ENCODE measurements at regions not wholly inside any gene's neighbourhood (a gene's known extent, or its start where the extent isn't known, plus 50 kb on each side); places are given as distances from the start of the nearest gene placed in this dataset.
A peak's percentile ranks its signal among the peaks of the same experiment; 100 is the strongest.

- no peaks in the 10 kb centered on the region for H3K9me3 ChIP-seq (ENCODE audit: low read depth, low read length)
- no peaks in the 10 kb centered on the region for H3K36me3 ChIP-seq (ENCODE audit: insufficient read depth, low read length)
- peak overlapping the region; percentile 72 for H3K4me3 ChIP-seq
- TF ChIP-seq EZH2 (IDR thresholded peaks at IDR 0.05) (no peak), FOXP2 (optimal IDR thresholded peaks at IDR 0.05; ENCODE audit: control extremely low read depth, extremely low read length, insufficient read depth) (no peak), POLR2AphosphoS5 (IDR thresholded peaks at IDR 0.05; ENCODE audit: borderline replicate concordance, low read depth, low read length) (no peak)
- peak overlapping the region; percentile 65 for H3K27ac ChIP-seq
- H3K9ac ChIP-seq (ENCODE audit: insufficient read length) = no peak overlapping the region
- peak; percentile 64 for DNase-seq (ENCODE audit: low read depth, low spot score)
Observed at GRCh38 chr20:59441860-59442810, 141.7 kb downstream of the EDN3 start.

- Histone ChIP-seq H3K4me3 (peak overlapping the region; percentile 72), H3K27ac (peak overlapping the region; percentile 65; the same call in 1 of the 2 replicates), H3K36me3 (ENCODE audit: insufficient read depth, low read length) (no peaks in the 10 kb centered on the region), H3K9ac (ENCODE audit: insufficient read length) (no peak overlapping the region), H3K9me3 (ENCODE audit: low read depth, low read length) (no peaks in the 10 kb centered on the region)
- DNase-seq (ENCODE audit: low read depth, low spot score) = peak; percentile 53
- no peak for TF ChIP-seq EZH2 (IDR thresholded peaks at IDR 0.05)
- TF ChIP-seq FOXP2 (optimal IDR thresholded peaks at IDR 0.05; ENCODE audit: control extremely low read depth, extremely low read length, insufficient read depth) = no peak
- TF ChIP-seq POLR2AphosphoS5 (IDR thresholded peaks at IDR 0.05; ENCODE audit: borderline replicate concordance, low read depth, low read length) = no peak
Observed at GRCh38 chr20:59443550-59443949, 143.1 kb downstream of the EDN3 start.

GRCh38 chr20:59446376-59446775 is 146.0 kb downstream of the EDN3 start:
- no peak for DNase-seq (ENCODE audit: low read depth, low spot score)
- Histone ChIP-seq H3K4me3 (no peak overlapping the region), H3K36me3 (ENCODE audit: insufficient read depth, low read length) (no peaks in the 10 kb centered on the region), H3K27ac (no peak overlapping the region), H3K9ac (ENCODE audit: insufficient read length) (no peak overlapping the region), H3K9me3 (ENCODE audit: low read depth, low read length) (no peaks in the 10 kb centered on the region)
- TF ChIP-seq EZH2 (IDR thresholded peaks at IDR 0.05) = no peak
- TF ChIP-seq POLR2AphosphoS5 (IDR thresholded peaks at IDR 0.05; ENCODE audit: borderline replicate concordance, low read depth, low read length) = no peak
- no peak for TF ChIP-seq FOXP2 (optimal IDR thresholded peaks at IDR 0.05; ENCODE audit: control extremely low read depth, extremely low read length, insufficient read depth)

- Histone ChIP-seq H3K4me3 (peak overlapping the region; percentile 52), H3K9ac (ENCODE audit: insufficient read length) (no peak overlapping the region), H3K27ac (peak overlapping the region; percentile 79), H3K9me3 (ENCODE audit: low read depth, low read length) (no peaks in the 10 kb centered on the region), H3K36me3 (ENCODE audit: insufficient read depth, low read length) (no peaks in the 10 kb centered on the region)
- no peak for DNase-seq (ENCODE audit: low read depth, low spot score)
- TF ChIP-seq FOXP2 (optimal IDR thresholded peaks at IDR 0.05; ENCODE audit: control extremely low read depth, extremely low read length, insufficient read depth) (no peak), POLR2AphosphoS5 (IDR thresholded peaks at IDR 0.05; ENCODE audit: borderline replicate concordance, low read depth, low read length) (no peak), EZH2 (IDR thresholded peaks at IDR 0.05) (no peak)
Observed at GRCh38 chr20:59448196-59448595, 147.8 kb downstream of the EDN3 start.

- Histone ChIP-seq H3K27ac (peak overlapping the region; percentile 79), H3K9ac (ENCODE audit: insufficient read length) (no peak overlapping the region), H3K9me3 (ENCODE audit: low read depth, low read length) (no peaks in the 10 kb centered on the region), H3K36me3 (ENCODE audit: insufficient read depth, low read length) (no peaks in the 10 kb centered on the region), H3K4me3 (peak overlapping the region; percentile 52)
- no peak for DNase-seq (ENCODE audit: low read depth, low spot score)
- no peak for TF ChIP-seq EZH2 (IDR thresholded peaks at IDR 0.05)
- TF ChIP-seq POLR2AphosphoS5 (IDR thresholded peaks at IDR 0.05; ENCODE audit: borderline replicate concordance, low read depth, low read length) = no peak
- TF ChIP-seq FOXP2 (optimal IDR thresholded peaks at IDR 0.05; ENCODE audit: control extremely low read depth, extremely low read length, insufficient read depth) = no peak
Observed at GRCh38 chr20:59448851-59449444, 148.5 kb downstream of the EDN3 start.

GRCh38 chr20:59451066-59451630 is 150.7 kb downstream of the EDN3 start:
- H3K36me3 ChIP-seq (ENCODE audit: insufficient read depth, low read length) = no peaks in the 10 kb centered on the region
- no peak for TF ChIP-seq FOXP2 (optimal IDR thresholded peaks at IDR 0.05; ENCODE audit: control extremely low read depth, extremely low read length, insufficient read depth)
- no peak overlapping the region for H3K27ac ChIP-seq
- H3K4me3 ChIP-seq = no peak overlapping the region
- DNase-seq (ENCODE audit: low read depth, low spot score) = no peak
- no peaks in the 10 kb centered on the region for H3K9me3 ChIP-seq (ENCODE audit: low read depth, low read length)
- H3K9ac ChIP-seq (ENCODE audit: insufficient read length) = no peak overlapping the region

- Histone ChIP-seq H3K4me3 (no peak overlapping the region), H3K9ac (ENCODE audit: insufficient read length) (no peak overlapping the region), H3K36me3 (ENCODE audit: insufficient read depth, low read length) (no peaks in the 10 kb centered on the region), H3K27ac (no peak overlapping the region), H3K9me3 (ENCODE audit: low read depth, low read length) (no peaks in the 10 kb centered on the region)
- TF ChIP-seq POLR2AphosphoS5 (IDR thresholded peaks at IDR 0.05; ENCODE audit: borderline replicate concordance, low read depth, low read length) (no peak), EZH2 (IDR thresholded peaks at IDR 0.05) (no peak), FOXP2 (optimal IDR thresholded peaks at IDR 0.05; ENCODE audit: control extremely low read depth, extremely low read length, insufficient read depth) (no peak)
- no peak for DNase-seq (ENCODE audit: low read depth, low spot score)
Observed at GRCh38 chr20:59451641-59452040, 151.2 kb downstream of the EDN3 start.

GRCh38 chr20:59452856-59453255 is 151.5 kb upstream of the PHACTR3 start:
- no peak overlapping the region for H3K9ac ChIP-seq (ENCODE audit: insufficient read length)
- H3K36me3 ChIP-seq (ENCODE audit: insufficient read depth, low read length) = no peaks in the 10 kb centered on the region
- DNase-seq (ENCODE audit: low read depth, low spot score) = no peak
- no peaks in the 10 kb centered on the region for H3K9me3 ChIP-seq (ENCODE audit: low read depth, low read length)
- TF ChIP-seq EZH2 (IDR thresholded peaks at IDR 0.05) (no peak), FOXP2 (optimal IDR thresholded peaks at IDR 0.05; ENCODE audit: control extremely low read depth, extremely low read length, insufficient read depth) (no peak), POLR2AphosphoS5 (IDR thresholded peaks at IDR 0.05; ENCODE audit: borderline replicate concordance, low read depth, low read length) (no peak)
- H3K4me3 ChIP-seq = no peak overlapping the region
- no peak overlapping the region for H3K27ac ChIP-seq
